Upper lobe of right lung (tissue), 1 donor: ENCODE measurements at regions not wholly inside any gene's neighbourhood (a gene's known extent, or its start where the extent isn't known, plus 50 kb on each side); places are given as distances from the start of the nearest gene placed in this dataset.

Experiments
- ATAC-seq: fragments of 200-7000 bp; cut with Tn5 transposase; one replicate; pipeline ENCODE4 v1.9.1; 2020; ENCODE audit warnings: mild to moderate bottlenecking, moderate library complexity
- DNase-seq: peaks from one replicate; pipeline ENCODE4 v3.0.0-alpha.2; 2020
- H3K27ac ChIP-seq: fragments of 200-600 bp; one replicate; pipeline ENCODE4 v1.8.0; 2022
- H3K27me3 ChIP-seq: fragments of 200-600 bp; one replicate; pipeline ENCODE4 v1.8.0; 2022; ENCODE audit warnings: mild to moderate bottlenecking
- H3K36me3 ChIP-seq: fragments of 200-600 bp; one replicate; pipeline ENCODE4 v1.8.0; 2022
- H3K4me1 ChIP-seq: fragments of 200-600 bp; one replicate; pipeline ENCODE4 v1.8.0; 2022
- H3K4me3 ChIP-seq: fragments of 200-600 bp; one replicate; pipeline ENCODE4 v1.8.0; 2022; ENCODE audit warnings: mild to moderate bottlenecking
- H3K9me3 ChIP-seq: fragments of 200-600 bp; one replicate; pipeline ENCODE4 v1.8.0; 2022
- CTCF ChIP-seq: fragments of 200-600 bp; IDR thresholded peaks from one replicate; pipeline ENCODE4 v1.8.0; 2022; ENCODE audit warnings: antibody characterized with exemption
- intact Hi-C: fragments of 100-400 bp; cut with DNase I; formaldehyde crosslinking; loops from one replicate; pipeline ENCODE4 v1.11.0; 2022
- donor health status: DM: no; HTN: yes; CAD: no; lungs with severe emphysema.

GRCh38 chr11:39786281-39786680 is 1673.2 kb downstream of the LRRC4C start:
- no peak for DNase-seq
- no peaks in the 10 kb centered on the region for H3K9me3 ChIP-seq
- no peaks in the 10 kb centered on the region for H3K27me3 ChIP-seq
- no peaks in the 10 kb centered on the region for H3K36me3 ChIP-seq
- H3K27ac ChIP-seq: no peak overlapping the region
- H3K4me1 ChIP-seq: no peaks in the 10 kb centered on the region
- no peak overlapping the region for H3K4me3 ChIP-seq
- intact Hi-C loops: no loop called here
- peak; percentile 35 for ATAC-seq
- TF ChIP-seq CTCF: no peak

- Histone ChIP-seq H3K27ac (no peak overlapping the region), H3K9me3 (no peaks in the 10 kb centered on the region), H3K36me3 (no peaks in the 10 kb centered on the region), H3K4me1 (no peaks in the 10 kb centered on the region), H3K27me3 (no peaks in the 10 kb centered on the region), H3K4me3 (no peak overlapping the region)
- no peak for TF ChIP-seq CTCF
- DNase-seq (no peak), ATAC-seq (no peak)
- intact Hi-C loops: no loop called here
Measured at GRCh38 chr11:39784873-39785272, 1674.6 kb downstream of the LRRC4C start.

GRCh38 chr11:39780131-39780530 is 1679.3 kb downstream of the LRRC4C start:
- DNase-seq (no peak), ATAC-seq (no peak)
- Histone ChIP-seq H3K9me3 (no peaks in the 10 kb centered on the region), H3K27ac (no peak overlapping the region), H3K36me3 (no peaks in the 10 kb centered on the region), H3K4me1 (no peaks in the 10 kb centered on the region), H3K27me3 (no peaks in the 10 kb centered on the region), H3K4me3 (no peak overlapping the region)
- intact Hi-C loops: no loop called here
- TF ChIP-seq CTCF: no peak

GRCh38 chr11:39777035-39777434 is 1682.4 kb downstream of the LRRC4C start:
- Histone ChIP-seq H3K9me3 (no peaks in the 10 kb centered on the region), H3K27me3 (no peaks in the 10 kb centered on the region), H3K27ac (no peak overlapping the region), H3K36me3 (no peaks in the 10 kb centered on the region), H3K4me3 (no peak overlapping the region), H3K4me1 (no peaks in the 10 kb centered on the region)
- ATAC-seq (no peak), DNase-seq (no peak)
- TF ChIP-seq CTCF: no peak
- intact Hi-C loops: no loop called here

- no peaks in the 10 kb centered on the region for H3K27me3 ChIP-seq
- H3K9me3 ChIP-seq: no peaks in the 10 kb centered on the region
- ATAC-seq (no peak), DNase-seq (no peak)
- H3K36me3 ChIP-seq: no peaks in the 10 kb centered on the region
- no peak for TF ChIP-seq CTCF
- intact Hi-C loops: no loop called here
- H3K27ac ChIP-seq: no peak overlapping the region
- H3K4me1 ChIP-seq: no peaks in the 10 kb centered on the region
- no peak overlapping the region for H3K4me3 ChIP-seq
Measured at GRCh38 chr11:39772525-39773137, 1686.8 kb downstream of the LRRC4C start.

- ATAC-seq: no peak
- no peaks in the 10 kb centered on the region for H3K4me1 ChIP-seq
- no peak for TF ChIP-seq CTCF
- H3K27me3 ChIP-seq: no peaks in the 10 kb centered on the region
- no peaks in the 10 kb centered on the region for H3K36me3 ChIP-seq
- H3K4me3 ChIP-seq: no peak overlapping the region
- no peak for DNase-seq
- H3K27ac ChIP-seq: no peak overlapping the region
- no peaks in the 10 kb centered on the region for H3K9me3 ChIP-seq
- intact Hi-C loops: no loop called here
Measured at GRCh38 chr11:39768214-39768613, 1691.2 kb downstream of the LRRC4C start.
